GM12878 (cell line): ENCODE measurements at regions not wholly inside any gene's neighbourhood (a gene's known extent, or its start where the extent isn't known, plus 50 kb on each side); places are given as distances from the start of the nearest gene placed in this dataset.

Experiments
- CEBPB ChIP-seq, 2 experiments: fragments of 150-350 bp in 1 of 2; IDR thresholded peaks; 2 replicates each; pipeline ENCODE4 v1.6.1; 2012 to 2014; ENCODE audit warnings: low read depth in 2 of 2, low read length in 2 of 2, borderline replicate concordance in 1 of 2, inconsistent platforms in 1 of 2
- CTCF ChIP-seq, 3 experiments: IDR thresholded peaks in 2 of 3; conservative IDR thresholded peaks in 1 of 3; 2 replicates each; pipeline ENCODE4 v1.5.1; 2011; ENCODE audit warnings: low read depth in 3 of 3, low read length in 3 of 3, mild to moderate bottlenecking in 3 of 3, control low read depth in 2 of 3, moderate library complexity in 2 of 3, inconsistent platforms in 1 of 3, mixed read lengths in 1 of 3; ENCODE audit not compliant: control insufficient read depth in 2 of 3, insufficient read depth in 1 of 3; ENCODE audit errors: extremely low read depth in 1 of 3
- IKZF2 ChIP-seq, 2 experiments: fragments of 450-650 bp; IDR thresholded peaks; 2 replicates each; pipeline ENCODE4 v1.6.1; 2017; ENCODE audit warnings: mild to moderate bottlenecking in 2 of 2, moderate library complexity in 2 of 2
- IRF5 ChIP-seq: fragments of 450-650 bp; IDR thresholded peaks from 2 replicates; pipeline ENCODE4 v1.6.1; 2017; ENCODE audit warnings: borderline replicate concordance
- MXI1 ChIP-seq: fragments of 150-350 bp; IDR thresholded peaks from 2 replicates; pipeline ENCODE4 v1.6.1; 2011; ENCODE audit warnings: low read depth, mild to moderate bottlenecking, inconsistent platforms, low read length, improper control_type of control experiment
- RAD21 ChIP-seq: IDR thresholded peaks from 2 replicates; pipeline ENCODE4 v1.6.1; 2011; ENCODE audit warnings: mild to moderate bottlenecking, low read depth, low read length, moderate library complexity; ENCODE audit not compliant: insufficient read depth
- RAD51 ChIP-seq: fragments of 450-650 bp; IDR thresholded peaks from 2 replicates; pipeline ENCODE4 v1.6.1; 2016; ENCODE audit warnings: moderate library complexity, mild to moderate bottlenecking, inconsistent platforms
- SMAD5 ChIP-seq: IDR thresholded peaks from 2 replicates; pipeline ENCODE4 v1.6.1; 2016; ENCODE audit warnings: antibody characterized with exemption, low read depth
- SREBF2 ChIP-seq: IDR thresholded peaks from 2 replicates; pipeline ENCODE4 v1.6.1; 2012; ENCODE audit warnings: mild to moderate bottlenecking, low read length
- SRF ChIP-seq, 2 experiments: IDR thresholded peaks; 2 replicates each; pipeline ENCODE4 v1.6.1; 2011; ENCODE audit warnings: low read depth in 2 of 2, low read length in 2 of 2, mild to moderate bottlenecking in 1 of 2, moderate library complexity in 1 of 2
- SUPT20H ChIP-seq: IDR thresholded peaks from 2 replicates; pipeline ENCODE4 v1.6.1; 2011; ENCODE audit warnings: low read depth, mild to moderate bottlenecking, low read length, moderate library complexity, borderline replicate concordance; ENCODE audit not compliant: control insufficient read depth
- SUZ12 ChIP-seq: fragments of 200-600 bp; sonication (generic); IDR thresholded peaks from one replicate; pipeline ENCODE4 v1.6.1; 2018; ENCODE audit warnings: antibody characterized with exemption, mild to moderate bottlenecking; ENCODE audit not compliant: unreplicated experiment
- ZBTB33 ChIP-seq: fragments of 450-650 bp; IDR thresholded peaks from 2 replicates; pipeline ENCODE4 v1.6.1; 2017; ENCODE audit warnings: mild to moderate bottlenecking

GRCh38 chrX:39115166-39115565, 313.9 kb downstream of the MID1IP1 start:
- TF ChIP-seq IRF5 (no peak), RAD51 (no peak), SUPT20H (no peak), SUZ12 (no peak), CTCF (IDR thresholded peaks at IDR 0.05 in 2 of 3, conservative IDR thresholded peaks at IDR 0.05 in 1 of 3; ENCODE audit: control insufficient read depth in 2 of 3, extremely low read depth in 1 of 3, insufficient read depth in 1 of 3, low read depth in 3 of 3, low read length in 3 of 3) (no peak), RAD21 (no peak), IKZF2 (IDR thresholded peaks at IDR 0.05) (no peak), MXI1 (no peak), SREBF2 (no peak), ZBTB33 (no peak), SRF (IDR thresholded peaks at IDR 0.05; ENCODE audit: low read depth in 2 of 2, low read length in 2 of 2) (no peak), CEBPB (IDR thresholded peaks at IDR 0.05; ENCODE audit: borderline replicate concordance in 1 of 2, low read depth in 2 of 2, low read length in 2 of 2) (no peak), SMAD5 (no peak)
